ENCODE measurements at regions not wholly inside any gene's neighbourhood (a gene's known extent, or its start where the extent isn't known, plus 50 kb on each side); places are given as distances from the start of the nearest gene placed in this dataset.

DNA sequence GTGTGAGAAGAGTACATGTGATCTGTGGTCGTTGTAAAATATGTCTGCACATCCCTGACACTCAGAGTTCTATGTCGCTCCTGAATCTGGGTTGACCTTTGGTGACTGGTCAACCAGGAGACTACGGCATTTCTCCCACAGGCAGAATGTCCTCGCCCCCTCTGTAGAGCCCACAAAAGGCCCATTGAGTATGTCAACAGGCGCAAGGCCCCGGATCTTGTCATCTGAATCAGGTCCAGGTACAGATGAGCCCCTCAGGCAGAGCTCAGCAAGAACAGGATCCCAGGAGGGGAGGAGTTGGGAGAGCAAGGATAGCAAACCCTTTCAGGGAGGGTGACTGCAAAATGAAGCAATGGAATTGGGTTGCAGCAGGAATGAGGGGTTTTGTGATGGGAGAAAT is 126.5 kb downstream of the MATN1 start:
- peaks cover 0 to 14% (median 6%) of the 10 kb centered on the region in 4 donors for H3K9me3 ChIP-seq (ENCODE audit: control insufficient read depth in 4 of 4, low read length in 3 of 4)
- H3K9ac ChIP-seq (ENCODE audit: low read depth in 1 of 2, low read length in 2 of 2): no peak overlapping the region
- peak; percentile 13 for DNase-seq (ENCODE audit: low spot score)
- H3K36me3 ChIP-seq (ENCODE audit: control insufficient read depth in 4 of 4, insufficient read depth in 3 of 4, low read depth in 1 of 4, low read length in 3 of 4): no peaks in the 10 kb centered on the region
- WGBS: 80% methylated on average over 6 of the region's 6 CpGs
- H3K27ac ChIP-seq (ENCODE audit: low read depth in 1 of 2, low read length in 2 of 2): no peak overlapping the region
- TF ChIP-seq RXRA (IDR thresholded peaks at IDR 0.05) (no peak), GABPA (IDR thresholded peaks at IDR 0.05 in 1 of 2, conservative IDR thresholded peaks at IDR 0.05 in 1 of 2) (no peak), RAD21 (IDR thresholded peaks at IDR 0.05) (no peak), EGR1 (IDR thresholded peaks at IDR 0.05; ENCODE audit: low read depth in 2 of 2) (no peak)
- no peaks in the 10 kb centered on the region for H3K27me3 ChIP-seq (ENCODE audit: control insufficient read depth in 4 of 4, insufficient read depth in 4 of 4, low read length in 3 of 4)
- H3K4me1 ChIP-seq (ENCODE audit: control insufficient read depth in 4 of 4, insufficient read depth in 4 of 4, low read length in 3 of 4): no peaks in the 10 kb centered on the region
- no peak overlapping the region for H3K4me3 ChIP-seq (ENCODE audit: low read depth in 1 of 3, low read length in 3 of 3)

GRCh38 chr1:30596470-30596869 is 126.9 kb downstream of the MATN1 start:
- TF ChIP-seq FOXA1 (IDR thresholded peaks at IDR 0.05) (no peak), HNF4A (conservative IDR thresholded peaks at IDR 0.05) (no peak), GABPA (IDR thresholded peaks at IDR 0.05 in 1 of 2, conservative IDR thresholded peaks at IDR 0.05 in 1 of 2) (no peak), SP1 (IDR thresholded peaks at IDR 0.05) (no peak), FOXA2 (IDR thresholded peaks at IDR 0.05) (no peak), NR2F2 (IDR thresholded peaks at IDR 0.05) (no peak), ZBTB33 (IDR thresholded peaks at IDR 0.05) (no peak), MAX (IDR thresholded peaks at IDR 0.05) (no peak), RXRA (IDR thresholded peaks at IDR 0.05) (no peak), YY1 (IDR thresholded peaks at IDR 0.05) (no peak), HNF4G (IDR thresholded peaks at IDR 0.05) (no peak), ATF3 (IDR thresholded peaks at IDR 0.05) (no peak), EGR1 (IDR thresholded peaks at IDR 0.05; ENCODE audit: low read depth in 2 of 2) (no peak)
- TF ChIP-seq, protein P1, sequence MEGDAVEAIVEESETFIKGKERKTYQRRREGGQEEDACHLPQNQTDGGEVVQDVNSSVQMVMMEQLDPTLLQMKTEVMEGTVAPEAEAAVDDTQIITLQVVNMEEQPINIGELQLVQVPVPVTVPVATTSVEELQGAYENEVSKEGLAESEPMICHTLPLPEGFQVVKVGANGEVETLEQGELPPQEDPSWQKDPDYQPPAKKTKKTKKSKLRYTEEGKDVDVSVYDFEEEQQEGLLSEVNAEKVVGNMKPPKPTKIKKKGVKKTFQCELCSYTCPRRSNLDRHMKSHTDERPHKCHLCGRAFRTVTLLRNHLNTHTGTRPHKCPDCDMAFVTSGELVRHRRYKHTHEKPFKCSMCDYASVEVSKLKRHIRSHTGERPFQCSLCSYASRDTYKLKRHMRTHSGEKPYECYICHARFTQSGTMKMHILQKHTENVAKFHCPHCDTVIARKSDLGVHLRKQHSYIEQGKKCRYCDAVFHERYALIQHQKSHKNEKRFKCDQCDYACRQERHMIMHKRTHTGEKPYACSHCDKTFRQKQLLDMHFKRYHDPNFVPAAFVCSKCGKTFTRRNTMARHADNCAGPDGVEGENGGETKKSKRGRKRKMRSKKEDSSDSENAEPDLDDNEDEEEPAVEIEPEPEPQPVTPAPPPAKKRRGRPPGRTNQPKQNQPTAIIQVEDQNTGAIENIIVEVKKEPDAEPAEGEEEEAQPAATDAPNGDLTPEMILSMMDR (IDR thresholded peaks at IDR 0.05; ENCODE audit: low read depth, low read length, missing input control): no peak
- TF ChIP-seq, protein P2, sequence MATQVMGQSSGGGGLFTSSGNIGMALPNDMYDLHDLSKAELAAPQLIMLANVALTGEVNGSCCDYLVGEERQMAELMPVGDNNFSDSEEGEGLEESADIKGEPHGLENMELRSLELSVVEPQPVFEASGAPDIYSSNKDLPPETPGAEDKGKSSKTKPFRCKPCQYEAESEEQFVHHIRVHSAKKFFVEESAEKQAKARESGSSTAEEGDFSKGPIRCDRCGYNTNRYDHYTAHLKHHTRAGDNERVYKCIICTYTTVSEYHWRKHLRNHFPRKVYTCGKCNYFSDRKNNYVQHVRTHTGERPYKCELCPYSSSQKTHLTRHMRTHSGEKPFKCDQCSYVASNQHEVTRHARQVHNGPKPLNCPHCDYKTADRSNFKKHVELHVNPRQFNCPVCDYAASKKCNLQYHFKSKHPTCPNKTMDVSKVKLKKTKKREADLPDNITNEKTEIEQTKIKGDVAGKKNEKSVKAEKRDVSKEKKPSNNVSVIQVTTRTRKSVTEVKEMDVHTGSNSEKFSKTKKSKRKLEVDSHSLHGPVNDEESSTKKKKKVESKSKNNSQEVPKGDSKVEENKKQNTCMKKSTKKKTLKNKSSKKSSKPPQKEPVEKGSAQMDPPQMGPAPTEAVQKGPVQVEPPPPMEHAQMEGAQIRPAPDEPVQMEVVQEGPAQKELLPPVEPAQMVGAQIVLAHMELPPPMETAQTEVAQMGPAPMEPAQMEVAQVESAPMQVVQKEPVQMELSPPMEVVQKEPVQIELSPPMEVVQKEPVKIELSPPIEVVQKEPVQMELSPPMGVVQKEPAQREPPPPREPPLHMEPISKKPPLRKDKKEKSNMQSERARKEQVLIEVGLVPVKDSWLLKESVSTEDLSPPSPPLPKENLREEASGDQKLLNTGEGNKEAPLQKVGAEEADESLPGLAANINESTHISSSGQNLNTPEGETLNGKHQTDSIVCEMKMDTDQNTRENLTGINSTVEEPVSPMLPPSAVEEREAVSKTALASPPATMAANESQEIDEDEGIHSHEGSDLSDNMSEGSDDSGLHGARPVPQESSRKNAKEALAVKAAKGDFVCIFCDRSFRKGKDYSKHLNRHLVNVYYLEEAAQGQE (IDR thresholded peaks at IDR 0.05): no peak
- Histone ChIP-seq H3K9me3 (ENCODE audit: control insufficient read depth in 4 of 4, low read length in 3 of 4) (peaks cover 0 to 14% (median 5%) of the 10 kb centered on the region in 4 donors), H3K36me3 (ENCODE audit: control insufficient read depth in 4 of 4, insufficient read depth in 3 of 4, low read depth in 1 of 4, low read length in 3 of 4) (no peaks in the 10 kb centered on the region), H3K4me1 (ENCODE audit: control insufficient read depth in 4 of 4, insufficient read depth in 4 of 4, low read length in 3 of 4) (no peaks in the 10 kb centered on the region), H3K27ac (ENCODE audit: low read depth in 1 of 2, low read length in 2 of 2) (no peak overlapping the region), H3K9ac (ENCODE audit: low read depth in 1 of 2, low read length in 2 of 2) (no peak overlapping the region), H3K27me3 (ENCODE audit: control insufficient read depth in 4 of 4, insufficient read depth in 4 of 4, low read length in 3 of 4) (no peaks in the 10 kb centered on the region), H3K4me3 (ENCODE audit: low read depth in 1 of 3, low read length in 3 of 3) (no peak overlapping the region)
- 63% methylated on average over 1 of the region's 1 CpG for WGBS
- DNase-seq (ENCODE audit: low spot score): no peak
